ENCODE measurements at regions not wholly inside any gene's neighbourhood (a gene's known extent, or its start where the extent isn't known, plus 50 kb on each side); places are given as distances from the start of the nearest gene placed in this dataset.
"Not testable (repeated sequence)": the region's sequence is repeated elsewhere in the genome, so short reads cannot be mapped to it uniquely, and the experiment has no call there.

GRCh38 chr4:171342646-171343045 lies 470.6 kb upstream of the GALNTL6 start:
- TF ChIP-seq ZFX (IDR thresholded peaks at IDR 0.05; ENCODE audit: borderline replicate concordance) (no peak), CTCF (IDR thresholded peaks at IDR 0.05) (no peak)
- no peak overlapping the region for H3K27ac ChIP-seq

GRCh38 chr4:171340258-171340657 lies 472.9 kb upstream of the GALNTL6 start:
- TF ChIP-seq CTCF (IDR thresholded peaks at IDR 0.05) (no peak), ZFX (IDR thresholded peaks at IDR 0.05; ENCODE audit: borderline replicate concordance) (no peak)
- H3K27ac ChIP-seq: no peak overlapping the region

- TF ChIP-seq CTCF (IDR thresholded peaks at IDR 0.05): no peak
- TF ChIP-seq ZFX (IDR thresholded peaks at IDR 0.05; ENCODE audit: borderline replicate concordance): no peak
Measured at GRCh38 chr4:171334549-171334948, 478.7 kb upstream of the GALNTL6 start.

GRCh38 chr4:171308661-171309060 lies 504.5 kb upstream of the GALNTL6 start:
- H3K27ac ChIP-seq: no peak overlapping the region; the same call in 1 of the 2 replicates
- TF ChIP-seq CTCF (IDR thresholded peaks at IDR 0.05) (no peak), ZFX (IDR thresholded peaks at IDR 0.05; ENCODE audit: borderline replicate concordance) (no peak)

More at GRCh38 chr4:171334549-171334948, 478.7 kb upstream of the GALNTL6 start:
- no peak overlapping the region for H3K27ac ChIP-seq

- not testable (repeated sequence) for H3K27ac ChIP-seq
Measured at GRCh38 chr4:171298048-171298718, 515.0 kb upstream of the GALNTL6 start.

GRCh38 chr4:171288816-171289432 lies 524.3 kb upstream of the GALNTL6 start:
- TF ChIP-seq CTCF (IDR thresholded peaks at IDR 0.05) (no peak), ZFX (IDR thresholded peaks at IDR 0.05; ENCODE audit: borderline replicate concordance) (no peak)
- no peak overlapping the region for H3K27ac ChIP-seq

- no peak overlapping the region for H3K27ac ChIP-seq
- TF ChIP-seq CTCF (IDR thresholded peaks at IDR 0.05): no peak
- TF ChIP-seq ZFX (IDR thresholded peaks at IDR 0.05; ENCODE audit: borderline replicate concordance): no peak
Measured at GRCh38 chr4:171281359-171281758, 531.8 kb upstream of the GALNTL6 start.
